GM12872 (cell line): ENCODE measurements at regions not wholly inside any gene's neighbourhood (a gene's known extent, or its start where the extent isn't known, plus 50 kb on each side); places are given as distances from the start of the nearest gene placed in this dataset.

Experiments used
- TF ChIP-seq, protein P1 (sequence below): IDR thresholded peaks from 3 replicates; pipeline ENCODE4 v1.5.1; 2011; ENCODE audit warnings: low read depth, mild to moderate bottlenecking, low read length, moderate library complexity; ENCODE audit not compliant: insufficient read depth

GRCh38 chr6:164991573-164991972 lies 317.8 kb downstream of the C6orf118 start:
- TF ChIP-seq, protein P1, sequence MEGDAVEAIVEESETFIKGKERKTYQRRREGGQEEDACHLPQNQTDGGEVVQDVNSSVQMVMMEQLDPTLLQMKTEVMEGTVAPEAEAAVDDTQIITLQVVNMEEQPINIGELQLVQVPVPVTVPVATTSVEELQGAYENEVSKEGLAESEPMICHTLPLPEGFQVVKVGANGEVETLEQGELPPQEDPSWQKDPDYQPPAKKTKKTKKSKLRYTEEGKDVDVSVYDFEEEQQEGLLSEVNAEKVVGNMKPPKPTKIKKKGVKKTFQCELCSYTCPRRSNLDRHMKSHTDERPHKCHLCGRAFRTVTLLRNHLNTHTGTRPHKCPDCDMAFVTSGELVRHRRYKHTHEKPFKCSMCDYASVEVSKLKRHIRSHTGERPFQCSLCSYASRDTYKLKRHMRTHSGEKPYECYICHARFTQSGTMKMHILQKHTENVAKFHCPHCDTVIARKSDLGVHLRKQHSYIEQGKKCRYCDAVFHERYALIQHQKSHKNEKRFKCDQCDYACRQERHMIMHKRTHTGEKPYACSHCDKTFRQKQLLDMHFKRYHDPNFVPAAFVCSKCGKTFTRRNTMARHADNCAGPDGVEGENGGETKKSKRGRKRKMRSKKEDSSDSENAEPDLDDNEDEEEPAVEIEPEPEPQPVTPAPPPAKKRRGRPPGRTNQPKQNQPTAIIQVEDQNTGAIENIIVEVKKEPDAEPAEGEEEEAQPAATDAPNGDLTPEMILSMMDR = no peak

GRCh38 chr6:164990901-164991300 lies 318.5 kb downstream of the C6orf118 start:
- TF ChIP-seq, protein P1 = no peak

DNA sequence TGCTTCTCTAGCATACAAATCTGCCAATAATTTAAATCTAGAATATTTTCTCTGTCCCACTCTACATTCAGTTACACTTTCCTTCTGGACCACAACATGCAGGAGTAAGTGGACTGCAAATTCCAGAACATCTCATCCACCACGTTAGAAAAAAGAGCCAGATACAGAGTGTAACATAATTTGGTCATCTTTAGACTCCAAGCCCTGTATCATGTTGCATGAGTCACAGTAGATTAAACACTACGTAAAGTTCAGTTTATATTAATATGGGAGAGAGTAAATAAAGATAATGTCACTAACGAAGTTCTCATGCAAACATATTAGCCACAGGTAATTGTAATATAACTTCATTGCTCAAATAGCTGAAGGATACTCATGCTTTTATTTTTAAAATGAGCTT lies 327.0 kb downstream of the C6orf118 start:
- TF ChIP-seq, protein P1 = no peak

DNA sequence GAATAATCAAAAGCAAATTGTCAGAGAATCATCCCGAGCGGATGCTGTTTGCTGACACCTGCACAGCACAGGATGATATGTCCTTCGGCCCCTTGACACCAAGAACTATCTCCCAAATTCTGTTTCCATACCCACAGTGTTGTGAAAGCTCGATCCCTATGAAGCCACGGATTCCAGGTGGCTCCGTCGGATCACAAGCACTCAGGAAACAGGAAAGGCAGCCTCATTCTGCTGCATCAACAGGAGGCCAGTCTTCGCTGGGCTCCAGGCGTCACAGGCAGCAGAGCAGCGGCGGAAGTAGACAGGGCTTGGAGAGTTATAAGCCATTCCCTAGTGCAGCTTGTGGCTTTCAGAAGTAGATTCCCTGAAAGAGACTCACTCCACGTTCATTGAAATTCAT lies 342.3 kb downstream of the C6orf118 start:
- TF ChIP-seq, protein P1 = no peak

- TF ChIP-seq, protein P1 = no peak
Observed at GRCh38 chr6:164962805-164963204, 346.6 kb downstream of the C6orf118 start.

DNA sequence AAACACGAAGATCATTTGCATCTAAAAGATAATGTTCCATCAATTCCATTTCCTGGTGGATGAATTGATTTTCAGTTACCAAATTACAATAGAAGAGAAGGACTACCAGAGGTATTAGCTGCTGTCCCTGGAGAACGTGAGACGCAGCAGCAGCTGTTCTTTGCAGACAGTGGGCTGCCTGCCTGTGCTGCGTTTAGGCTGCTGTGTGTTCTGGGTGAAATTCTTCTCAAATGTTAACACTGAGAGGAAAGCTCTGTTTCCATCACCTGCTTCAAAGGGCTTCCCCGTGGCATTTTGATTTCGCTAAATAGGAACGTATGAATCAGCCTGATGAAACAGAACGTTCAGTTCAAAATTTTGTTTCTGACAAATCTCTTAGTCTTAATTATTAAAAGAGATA lies 362.2 kb downstream of the C6orf118 start:
- TF ChIP-seq, protein P1 = no peak

DNA sequence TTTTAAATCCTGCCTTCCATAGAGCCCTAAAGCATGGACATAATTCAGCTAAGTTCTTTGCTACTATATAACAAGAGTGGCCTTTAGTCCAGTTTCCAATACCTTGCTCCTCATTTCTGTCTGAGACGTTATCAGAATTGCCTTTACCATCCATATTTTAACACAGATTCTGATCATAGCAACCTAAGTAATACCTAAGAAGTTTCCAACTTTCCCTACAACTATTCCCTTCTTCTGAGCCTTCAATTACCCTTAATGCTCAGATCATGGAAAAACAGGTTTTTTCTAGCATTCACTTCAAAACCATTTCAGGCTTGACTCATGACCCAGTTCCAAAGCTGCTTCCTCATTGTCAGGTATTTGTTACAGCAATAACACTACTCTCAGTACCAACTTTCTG lies 367.1 kb downstream of the C6orf118 start:
- TF ChIP-seq, protein P1 = no peak
